SJSA1 (cell line): ENCODE measurements at regions not wholly inside any gene's neighbourhood (a gene's known extent, or its start where the extent isn't known, plus 50 kb on each side); places are given as distances from the start of the nearest gene placed in this dataset.

Experiments
- DNase-seq, 2 experiments: peaks; one replicate each; pipeline ENCODE4 v3.0.0-alpha.2; 2015 to 2020; ENCODE audit warnings: low spot score in 2 of 2, low read depth in 1 of 2
- H3K27ac ChIP-seq: fragments of 250-450 bp; sonication (Bioruptor Pico); 2 replicates; pipeline ENCODE4 v1.5.1; 2020; ENCODE audit warnings: mild to moderate bottlenecking, moderate library complexity
- H3K27me3 ChIP-seq: fragments of 250-450 bp; sonication (Bioruptor Pico); replicated peaks from 2 replicates; pipeline ENCODE4 v1.5.1; 2020; ENCODE audit warnings: mild to moderate bottlenecking, moderate library complexity
- H3K36me3 ChIP-seq: fragments of 250-450 bp; sonication (Bioruptor Pico); 2 replicates; pipeline ENCODE4 v1.5.1; 2020; ENCODE audit warnings: mild to moderate bottlenecking
- H3K4me1 ChIP-seq: fragments of 250-450 bp; sonication (Bioruptor Pico); replicated peaks from 2 replicates; pipeline ENCODE4 v1.6.1; 2021; ENCODE audit warnings: mild to moderate bottlenecking
- H3K4me3 ChIP-seq: fragments of 250-450 bp; sonication (Bioruptor Pico); 2 replicates; pipeline ENCODE4 v1.5.1; 2020; ENCODE audit warnings: mild to moderate bottlenecking
- H3K9me3 ChIP-seq: fragments of 250-450 bp; sonication (Bioruptor Pico); replicated peaks from 2 replicates; pipeline ENCODE4 v1.5.1; 2020; ENCODE audit warnings: mild to moderate bottlenecking

DNA sequence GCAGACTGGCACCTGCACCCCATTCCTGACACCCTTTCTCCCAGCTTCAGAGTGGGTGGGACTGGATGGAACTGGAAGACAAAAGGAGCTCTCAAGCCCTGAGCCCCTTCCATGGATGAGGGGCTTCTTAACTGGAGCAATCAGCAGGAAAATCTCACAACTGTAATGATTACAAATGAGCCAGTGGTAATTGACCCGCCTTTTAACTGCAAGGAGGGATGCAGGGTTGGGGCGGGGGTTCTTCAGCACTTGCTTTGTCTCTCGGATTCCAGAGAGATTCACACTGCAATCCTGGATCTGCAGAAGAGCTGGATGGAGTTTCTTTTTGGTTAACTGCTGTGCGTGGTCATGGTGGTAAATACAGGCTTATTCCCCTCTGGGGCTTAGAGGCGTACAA, 160.1 kb upstream of the SHB start:
- Histone ChIP-seq H3K4me3 (no peak overlapping the region), H3K4me1 (peaks cover 14% of the 10 kb centered on the region), H3K27ac (no peak overlapping the region), H3K27me3 (no peaks in the 10 kb centered on the region), H3K9me3 (no peaks in the 10 kb centered on the region), H3K36me3 (no peaks in the 10 kb centered on the region)
- DNase-seq = no peak

DNA sequence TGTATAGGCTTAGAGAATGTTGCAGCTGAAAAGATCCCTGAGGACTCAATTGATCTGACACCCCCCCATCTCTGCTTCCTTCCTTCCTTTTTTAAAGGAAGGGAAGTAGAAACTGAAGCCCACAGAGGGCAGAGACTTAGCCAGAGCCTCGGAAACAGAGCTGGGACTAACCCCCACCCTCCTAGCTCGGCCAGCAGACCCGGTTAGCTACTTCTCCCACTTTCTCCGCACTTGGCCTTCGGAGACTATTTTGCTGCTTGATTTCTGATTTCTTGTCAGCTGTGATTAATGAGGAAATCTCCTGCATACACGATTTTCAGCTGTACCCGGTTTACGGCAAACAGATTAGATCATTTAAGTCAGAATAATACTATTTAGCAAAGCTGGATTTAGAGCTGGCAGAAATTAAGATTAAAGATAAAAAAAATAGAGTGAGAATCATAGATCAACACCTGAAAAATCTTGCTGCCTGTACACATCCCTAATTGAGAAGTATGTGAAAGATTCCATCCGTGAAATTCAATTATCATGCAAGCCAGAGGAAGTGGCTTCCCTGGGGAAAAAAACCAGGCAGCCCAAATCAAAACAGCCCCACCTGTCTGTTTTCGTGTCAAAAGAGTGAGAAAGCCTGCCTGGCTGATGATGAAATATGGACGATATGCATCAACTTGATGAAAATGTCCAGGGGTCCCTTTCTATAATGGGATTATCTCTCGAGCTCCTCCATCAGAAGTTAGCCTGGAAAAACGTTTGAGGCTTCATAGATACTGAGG, 159.5 kb upstream of the SHB start:
- H3K36me3 ChIP-seq = no peaks in the 10 kb centered on the region
- H3K27ac ChIP-seq = no peak overlapping the region
- no peaks in the 10 kb centered on the region for H3K27me3 ChIP-seq
- H3K4me1 ChIP-seq = peaks cover 14% of the 10 kb centered on the region
- H3K9me3 ChIP-seq = no peaks in the 10 kb centered on the region
- no peak overlapping the region for H3K4me3 ChIP-seq
- no peak for DNase-seq

DNA sequence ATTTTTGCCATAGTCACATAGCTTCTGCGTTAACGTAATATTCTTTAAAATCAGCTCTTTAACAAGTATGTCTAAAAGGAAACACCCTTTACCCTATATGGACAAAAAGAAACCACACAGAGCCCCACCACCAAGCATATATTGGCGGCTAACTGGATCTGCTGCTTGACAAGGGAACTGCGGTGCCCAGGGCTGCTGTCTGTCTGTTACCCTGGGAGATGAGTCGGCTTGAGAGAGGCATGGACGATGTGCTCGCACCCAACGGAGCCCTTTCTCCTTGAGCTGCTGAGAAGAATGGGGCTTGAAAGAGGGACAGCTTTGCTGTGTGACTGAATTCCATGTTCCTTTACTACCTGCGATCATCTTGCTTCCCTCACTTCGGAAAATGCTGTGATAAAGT, 158.6 kb upstream of the SHB start:
- DNase-seq = peak in 1 of 2 experiments; percentile 43
- Histone ChIP-seq H3K9me3 (no peaks in the 10 kb centered on the region), H3K36me3 (no peaks in the 10 kb centered on the region), H3K27ac (peak overlapping the region; percentile 82), H3K4me1 (peaks cover 14% of the 10 kb centered on the region), H3K27me3 (no peaks in the 10 kb centered on the region), H3K4me3 (peak overlapping the region; percentile 10)

DNA sequence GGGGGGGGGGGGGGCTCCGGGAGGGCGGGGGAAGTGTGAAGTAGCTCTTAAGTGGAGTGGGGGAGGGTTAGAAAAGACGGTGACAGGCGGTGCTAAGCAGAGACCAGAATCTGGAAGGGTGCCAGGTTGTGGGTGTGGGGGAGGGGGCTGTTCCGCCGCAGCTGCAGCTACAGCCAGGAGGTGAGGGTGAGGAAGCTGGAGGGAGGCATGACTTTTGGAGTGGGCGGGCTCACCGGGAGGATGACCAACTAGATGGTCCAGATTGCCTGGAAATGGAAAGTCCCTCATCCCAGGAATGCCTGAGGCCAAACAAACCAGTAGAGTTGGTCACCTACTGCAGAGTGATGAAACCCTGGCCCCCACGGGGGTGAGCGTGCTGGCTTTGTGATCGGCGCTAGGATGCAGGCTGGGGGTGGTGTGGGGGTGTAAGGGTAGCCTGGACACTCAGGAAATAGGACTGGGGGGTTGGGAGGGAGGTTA, 158.1 kb upstream of the SHB start:
- peak; percentile 76 to 91 for DNase-seq
- Histone ChIP-seq H3K4me3 (peak overlapping the region; percentile 10), H3K36me3 (no peaks in the 10 kb centered on the region), H3K4me1 (peaks cover 14% of the 10 kb centered on the region), H3K27ac (peak overlapping the region; percentile 82), H3K27me3 (no peaks in the 10 kb centered on the region), H3K9me3 (no peaks in the 10 kb centered on the region)

DNA sequence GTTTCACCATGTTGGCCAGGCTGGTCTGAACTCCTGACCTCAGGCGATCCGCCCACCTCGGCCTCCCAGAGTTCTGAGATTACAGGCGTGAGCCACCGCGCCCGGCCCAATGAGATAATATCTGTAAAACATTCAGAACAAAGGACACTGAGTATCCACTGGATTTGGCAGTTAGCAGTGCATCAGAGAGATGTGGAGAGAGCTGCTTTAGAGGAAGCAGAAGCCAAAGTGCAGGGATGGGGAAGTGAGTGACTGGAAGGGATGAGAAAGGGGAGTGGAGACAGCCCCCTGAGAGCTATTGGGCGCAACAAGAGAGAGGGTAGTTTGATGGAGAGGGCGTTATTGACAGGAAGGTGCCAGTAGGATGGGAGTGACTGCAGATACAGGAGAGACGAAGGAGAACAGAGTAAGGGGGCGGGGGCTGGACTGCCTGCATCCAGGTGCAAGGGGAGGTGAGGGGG, 157.5 kb upstream of the SHB start:
- Histone ChIP-seq H3K4me1 (peaks cover 14% of the 10 kb centered on the region), H3K27ac (peak overlapping the region; percentile 38; the same call in 1 of the 2 replicates), H3K9me3 (no peaks in the 10 kb centered on the region), H3K27me3 (no peaks in the 10 kb centered on the region), H3K4me3 (no peak overlapping the region), H3K36me3 (no peaks in the 10 kb centered on the region)
- DNase-seq = peak; percentile 37 to 48

DNA sequence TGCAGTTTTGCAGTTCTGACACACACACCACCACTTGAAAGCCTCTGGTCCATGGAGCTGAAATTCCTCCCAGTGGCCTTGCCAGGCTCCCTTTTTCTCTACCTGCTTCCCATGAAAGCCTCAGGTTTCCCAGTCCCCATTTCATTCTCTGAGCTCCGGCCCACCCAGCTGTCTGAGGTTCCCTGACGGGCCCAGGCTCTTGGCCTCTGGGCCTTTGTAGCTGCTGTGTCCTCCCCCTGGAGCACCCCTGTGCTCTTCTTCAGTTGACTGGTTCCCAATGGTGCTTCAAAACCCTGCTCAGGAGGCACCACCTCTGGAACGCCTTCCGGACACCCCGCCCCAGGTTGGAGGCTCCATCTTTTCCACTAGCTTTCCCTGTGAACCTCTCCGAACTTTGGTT, 155.9 kb upstream of the SHB start:
- no peaks in the 10 kb centered on the region for H3K36me3 ChIP-seq
- H3K4me3 ChIP-seq = no peak overlapping the region
- no peaks in the 10 kb centered on the region for H3K27me3 ChIP-seq
- no peak overlapping the region for H3K27ac ChIP-seq
- DNase-seq = no peak
- H3K9me3 ChIP-seq = no peaks in the 10 kb centered on the region
- peaks cover 14% of the 10 kb centered on the region for H3K4me1 ChIP-seq

DNA sequence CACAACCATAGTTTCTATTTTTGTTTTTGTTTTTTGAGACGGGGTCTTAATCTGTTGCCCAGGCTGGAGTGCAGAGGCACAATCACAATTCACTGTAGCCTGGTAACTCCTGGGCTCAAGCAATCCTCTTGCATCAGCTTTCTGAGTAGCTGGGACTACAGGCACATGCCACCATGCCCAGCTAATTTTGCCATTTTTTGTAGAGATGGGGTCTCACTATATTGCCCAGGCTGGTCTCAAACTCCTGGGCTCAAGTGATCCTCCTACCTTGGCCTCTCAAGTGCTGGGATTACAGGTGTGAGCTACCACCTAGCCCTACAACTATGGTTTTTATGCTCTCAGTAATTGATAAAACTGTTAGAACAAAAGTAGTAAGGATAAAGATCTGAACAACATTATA, 147.5 kb upstream of the SHB start:
- Histone ChIP-seq H3K36me3 (no peaks in the 10 kb centered on the region), H3K27ac (no peak overlapping the region), H3K4me3 (no peak overlapping the region), H3K4me1 (no peaks in the 10 kb centered on the region), H3K9me3 (no peaks in the 10 kb centered on the region), H3K27me3 (no peaks in the 10 kb centered on the region)
- no peak for DNase-seq

DNA sequence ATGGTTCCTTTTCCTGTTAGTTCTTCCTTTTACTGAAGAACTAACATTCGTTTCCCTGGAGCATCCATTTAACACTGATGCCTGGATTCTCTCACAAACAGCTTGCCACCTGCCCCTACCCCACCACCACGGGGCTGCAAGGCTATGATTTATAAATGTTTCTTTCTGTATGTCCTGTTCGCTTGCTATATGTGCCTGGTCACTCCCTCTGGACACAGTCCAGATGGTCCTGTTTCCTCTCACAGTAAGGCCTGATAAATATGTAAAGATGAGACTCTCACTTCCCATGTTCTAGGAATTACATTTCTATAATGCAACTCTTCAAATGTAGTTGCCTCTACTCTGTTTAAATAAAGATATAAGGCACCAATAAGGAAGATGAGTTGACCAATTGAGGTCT, 146.4 kb upstream of the SHB start:
- Histone ChIP-seq H3K4me1 (no peaks in the 10 kb centered on the region), H3K4me3 (no peak overlapping the region), H3K36me3 (no peaks in the 10 kb centered on the region), H3K27me3 (no peaks in the 10 kb centered on the region), H3K9me3 (no peaks in the 10 kb centered on the region), H3K27ac (no peak overlapping the region)
- DNase-seq = no peak

DNA sequence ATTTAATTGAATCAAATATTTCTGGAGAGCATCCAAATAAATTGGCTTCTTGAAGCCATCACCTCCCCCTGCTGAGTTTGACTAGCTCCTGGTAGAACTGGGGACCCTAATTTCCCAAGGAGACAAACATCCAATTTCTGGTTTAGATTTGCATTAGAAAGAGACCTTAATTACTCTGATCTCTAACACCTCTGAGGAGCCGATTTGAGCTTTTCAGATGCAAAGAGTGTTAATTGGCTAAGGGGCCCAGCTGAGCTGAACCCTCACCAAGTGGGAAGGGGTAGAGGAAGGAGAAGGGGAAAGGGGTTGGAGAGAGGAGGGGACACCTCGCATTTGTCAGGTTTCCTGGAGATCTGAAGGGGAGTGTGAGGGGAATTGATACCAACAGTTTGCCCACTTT, 145.4 kb upstream of the SHB start:
- DNase-seq = no peak
- Histone ChIP-seq H3K27ac (no peak overlapping the region), H3K4me3 (no peak overlapping the region), H3K36me3 (no peaks in the 10 kb centered on the region), H3K4me1 (no peaks in the 10 kb centered on the region), H3K9me3 (no peaks in the 10 kb centered on the region), H3K27me3 (no peaks in the 10 kb centered on the region)

DNA sequence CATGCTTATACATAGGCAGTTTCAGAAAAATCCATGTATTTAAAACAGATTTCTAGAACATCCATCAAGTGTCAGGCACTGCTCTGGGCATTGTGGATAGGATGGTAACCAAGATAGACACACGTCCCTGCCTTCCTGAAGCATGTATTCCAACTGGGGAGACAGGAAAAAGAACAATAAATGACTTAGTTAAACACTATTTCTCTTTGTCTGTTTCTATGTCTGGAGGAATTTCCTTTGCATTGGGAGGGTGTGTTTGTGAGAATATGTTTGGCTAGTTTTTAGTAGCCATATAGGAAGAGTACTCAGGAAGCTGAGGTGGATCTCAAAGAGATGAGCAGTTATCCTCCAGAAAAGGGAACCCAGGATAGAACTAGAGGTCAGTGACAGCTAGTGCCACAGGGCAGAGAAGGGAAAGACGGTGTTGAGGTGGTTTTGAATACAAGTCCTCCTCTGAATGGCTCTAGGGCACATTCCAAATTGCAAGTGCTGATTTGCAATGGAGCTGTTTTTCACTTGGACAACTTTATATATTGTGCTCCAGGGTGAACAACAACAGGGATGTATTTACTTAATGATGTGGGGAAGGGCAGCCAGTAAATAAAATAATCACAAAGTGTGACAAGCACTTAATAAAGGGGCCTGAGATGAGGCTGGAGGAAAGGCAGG, 144.7 kb upstream of the SHB start:
- H3K9me3 ChIP-seq = no peaks in the 10 kb centered on the region
- no peaks in the 10 kb centered on the region for H3K36me3 ChIP-seq
- DNase-seq = no peak
- no peaks in the 10 kb centered on the region for H3K27me3 ChIP-seq
- no peaks in the 10 kb centered on the region for H3K4me1 ChIP-seq
- no peak overlapping the region for H3K4me3 ChIP-seq
- no peak overlapping the region for H3K27ac ChIP-seq

DNA sequence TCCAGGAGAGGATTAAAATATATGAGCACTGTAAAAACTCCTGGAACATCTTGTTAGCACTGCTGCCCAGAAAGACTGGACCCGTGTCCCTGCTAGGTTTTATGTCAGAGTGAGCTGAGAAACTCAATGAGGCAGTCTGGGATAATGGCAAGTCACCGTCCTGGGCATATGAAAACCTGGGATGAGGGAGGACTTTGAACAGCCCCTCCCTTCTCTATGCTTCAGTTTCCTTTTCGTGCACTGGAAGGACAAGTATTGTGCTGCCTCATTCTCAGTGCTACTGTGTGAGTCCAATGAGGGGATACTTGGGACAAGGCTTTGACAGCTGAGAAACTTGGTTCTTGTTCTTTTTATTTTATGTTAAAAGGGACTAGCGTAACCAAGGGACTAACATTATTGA, 143.0 kb upstream of the SHB start:
- DNase-seq = no peak
- Histone ChIP-seq H3K27ac (no peak overlapping the region), H3K27me3 (no peaks in the 10 kb centered on the region), H3K36me3 (no peaks in the 10 kb centered on the region), H3K4me1 (no peaks in the 10 kb centered on the region), H3K9me3 (no peaks in the 10 kb centered on the region), H3K4me3 (no peak overlapping the region)

DNA sequence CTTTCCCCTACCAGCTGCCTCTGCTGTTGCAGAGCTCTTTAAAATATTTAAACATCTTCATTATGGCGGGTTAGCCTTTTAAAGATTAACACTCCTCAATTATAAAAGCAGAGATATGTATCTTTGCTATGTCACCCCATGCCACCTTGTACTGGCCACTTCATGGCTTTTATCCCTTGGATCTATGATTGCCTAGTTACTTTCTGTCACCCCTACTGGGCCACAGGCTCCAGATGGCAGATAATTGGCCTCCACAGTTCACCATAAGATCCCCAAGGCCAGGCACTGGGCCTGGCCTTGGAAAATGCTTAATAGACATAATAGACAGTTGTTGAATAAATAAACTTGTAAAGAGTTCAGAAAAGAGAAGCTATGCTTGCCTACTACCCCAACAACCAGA, 142.0 kb upstream of the SHB start:
- no peak overlapping the region for H3K4me3 ChIP-seq
- no peaks in the 10 kb centered on the region for H3K27me3 ChIP-seq
- no peaks in the 10 kb centered on the region for H3K9me3 ChIP-seq
- no peak for DNase-seq
- no peaks in the 10 kb centered on the region for H3K4me1 ChIP-seq
- no peaks in the 10 kb centered on the region for H3K36me3 ChIP-seq
- no peak overlapping the region for H3K27ac ChIP-seq

DNA sequence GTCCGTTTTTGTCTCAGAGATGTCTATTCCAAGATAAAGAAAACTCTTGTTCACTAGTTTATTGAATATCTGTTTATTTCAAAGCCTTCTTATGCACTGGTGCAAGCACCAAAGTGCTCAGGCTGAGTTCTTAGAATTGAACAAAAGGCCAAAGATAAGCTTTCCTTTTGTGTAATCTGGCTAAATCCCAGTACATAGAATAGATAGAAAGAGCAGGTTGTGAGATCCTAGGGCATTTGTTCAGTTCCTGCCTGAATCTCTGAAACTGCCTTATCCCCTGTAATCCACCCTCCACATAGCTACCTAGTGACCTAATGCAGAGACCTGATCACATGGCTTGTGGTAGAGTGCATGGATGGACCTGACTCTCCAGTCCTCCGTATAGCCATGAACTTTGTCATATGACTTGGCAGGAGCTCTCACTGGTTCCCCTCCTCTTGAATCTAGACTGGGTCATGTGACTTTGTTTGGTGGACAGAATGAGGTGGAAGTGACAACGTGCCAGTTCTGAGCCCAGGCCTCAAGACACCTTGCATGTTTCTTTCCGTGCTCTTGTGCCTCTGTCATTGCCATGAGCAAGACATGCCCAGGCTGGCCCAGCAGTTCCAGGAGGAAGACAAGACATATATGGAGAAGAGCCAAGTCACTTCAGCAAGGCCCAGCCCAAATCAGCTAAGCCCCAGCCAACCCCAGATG, 139.3 kb upstream of the SHB start:
- H3K4me3 ChIP-seq = no peak overlapping the region
- H3K4me1 ChIP-seq = no peaks in the 10 kb centered on the region
- no peak overlapping the region for H3K27ac ChIP-seq

DNA sequence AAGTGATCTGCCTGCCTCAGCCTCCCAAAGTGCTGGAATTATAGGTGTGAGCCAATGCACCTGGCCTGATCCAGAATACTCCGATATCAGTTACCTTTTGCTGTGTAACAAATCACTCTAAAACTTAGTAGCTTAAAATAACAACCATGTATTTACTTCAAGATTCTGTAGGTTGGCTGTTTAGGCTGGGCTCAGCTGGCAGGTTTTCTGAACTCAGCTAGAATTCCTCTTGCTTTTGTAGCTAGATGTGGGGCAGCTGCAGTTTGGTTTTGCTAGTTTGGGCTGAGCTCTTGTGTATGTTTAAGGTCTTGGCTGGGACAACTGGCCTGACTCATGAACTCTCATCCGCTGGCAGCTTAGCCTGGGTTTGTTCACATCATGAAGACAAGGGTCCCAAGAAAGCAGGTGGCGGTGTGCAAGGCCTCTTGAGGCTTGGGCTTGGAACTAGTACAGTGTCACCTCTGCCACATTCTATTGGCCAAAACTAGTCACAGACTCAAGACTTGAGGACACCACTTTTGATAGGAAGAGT, 138.3 kb upstream of the SHB start:
- DNase-seq = no peak
- H3K27ac ChIP-seq = no peak overlapping the region
- no peaks in the 10 kb centered on the region for H3K36me3 ChIP-seq
- no peaks in the 10 kb centered on the region for H3K9me3 ChIP-seq
- H3K27me3 ChIP-seq = no peaks in the 10 kb centered on the region
- H3K4me1 ChIP-seq = no peaks in the 10 kb centered on the region
- no peak overlapping the region for H3K4me3 ChIP-seq

More for the DNA sequence above, 139.3 kb upstream of the SHB start:
- H3K27me3 ChIP-seq = no peaks in the 10 kb centered on the region
- no peak for DNase-seq
- no peaks in the 10 kb centered on the region for H3K9me3 ChIP-seq
- no peaks in the 10 kb centered on the region for H3K36me3 ChIP-seq
